ENCODE measurements at regions not wholly inside any gene's neighbourhood (a gene's known extent, or its start where the extent isn't known, plus 50 kb on each side); places are given as distances from the start of the nearest gene placed in this dataset.

- TF ChIP-seq CTCF (IDR thresholded peaks at IDR 0.05 in 8 of 11, conservative IDR thresholded peaks at IDR 0.05 in 3 of 11) (no peak), POLR2AphosphoS5 (IDR thresholded peaks at IDR 0.05) (no peak)
These were observed 233.8 kb upstream of the PRR20A start for GRCh38 chr13:56906909-56907308.

Measured in spleen (tissue), 7 donors.